Activated CD4-positive, alpha-beta T cell treated with anti-CD3 and anti-CD28 coated beads for 4 hours (primary cell): ENCODE measurements at regions not wholly inside any gene's neighbourhood (a gene's known extent, or its start where the extent isn't known, plus 50 kb on each side); places are given as distances from the start of the nearest gene placed in this dataset.
"Not testable (repeated sequence)": the region's sequence is repeated elsewhere in the genome, so short reads cannot be mapped to it uniquely, and the experiment has no call there.

ENCODE experiments used
- DNase-seq, 2 donors: peaks; one replicate each; pipeline ENCODE4 v3.0.0-alpha.2; 2020

DNA sequence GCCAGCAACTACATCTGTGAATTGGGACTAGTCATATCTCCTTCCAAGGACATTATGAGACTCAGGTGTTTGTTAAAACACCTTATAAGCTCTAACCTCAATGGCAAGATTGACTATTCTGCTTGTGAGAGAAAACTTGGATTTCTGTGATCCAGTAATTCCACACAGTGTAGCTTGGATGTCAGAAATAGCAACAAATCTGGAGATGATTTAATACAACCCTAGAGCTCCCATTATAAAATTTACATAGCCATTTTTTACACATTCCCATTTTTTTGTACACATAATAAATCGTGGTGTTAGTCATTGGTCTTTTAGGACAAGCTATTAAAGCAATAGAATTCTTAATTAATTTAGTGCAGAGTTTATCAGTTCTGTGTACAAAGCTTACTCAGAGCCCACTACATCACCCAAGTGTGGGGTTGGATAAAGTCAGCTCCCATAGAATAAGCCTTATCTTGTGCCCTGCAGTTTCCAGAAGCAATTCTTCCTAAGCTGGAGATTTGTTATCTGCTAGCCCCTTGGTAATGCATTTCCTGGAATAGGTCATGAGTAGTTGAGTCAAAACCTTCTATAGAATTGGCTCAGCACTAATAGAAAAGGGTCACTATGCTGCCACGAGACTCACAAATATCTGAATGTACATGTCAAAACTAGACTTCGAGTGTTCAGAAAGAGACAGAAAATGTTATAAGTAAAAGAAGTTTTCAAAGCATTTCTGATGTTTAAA lies 434.0 kb upstream of the RUNX1 start:
- DNase-seq: no peak

GRCh38 chr21:35482096-35482495 lies 433.0 kb upstream of the RUNX1 start:
- DNase-seq: no peak

DNA sequence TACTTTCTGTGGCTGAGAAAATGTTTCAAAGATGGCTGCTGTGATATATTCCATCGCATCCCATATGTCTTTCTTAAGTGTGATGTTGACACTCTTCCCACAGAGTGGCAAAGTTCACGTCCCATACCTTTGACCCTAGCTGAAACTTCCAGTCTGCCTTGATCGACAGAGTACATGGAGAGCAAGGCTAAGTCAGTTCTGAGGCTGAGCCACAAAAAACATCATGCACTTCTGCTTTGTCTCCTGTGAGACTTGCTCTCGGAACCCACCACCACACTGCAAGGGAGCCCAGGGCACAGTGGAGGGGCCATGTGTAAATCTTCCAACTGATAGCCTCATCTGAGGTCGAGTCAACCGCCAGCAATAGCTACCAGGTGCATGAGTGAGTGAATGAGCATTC lies 431.9 kb upstream of the RUNX1 start:
- DNase-seq: no peak

- no peak for DNase-seq
Observed at GRCh38 chr21:35479529-35479928, 430.4 kb upstream of the RUNX1 start.

DNA sequence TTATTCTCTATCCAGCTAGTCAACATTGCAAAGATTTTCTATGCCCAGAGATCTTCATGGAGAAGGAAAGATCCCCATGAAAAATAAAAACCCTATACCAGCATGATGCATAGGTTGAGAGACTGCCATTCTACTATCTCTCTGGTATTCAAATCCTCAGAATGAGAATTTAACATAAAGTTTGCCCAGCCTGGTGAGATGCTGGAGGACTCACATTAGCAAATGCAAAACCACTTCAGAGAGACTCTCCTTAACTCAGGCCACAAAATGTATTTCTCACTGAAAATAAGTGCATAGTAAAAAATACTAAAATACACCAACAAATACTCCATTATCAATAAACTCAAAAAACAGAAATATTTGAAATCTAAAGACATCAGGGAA lies 430.0 kb upstream of the RUNX1 start:
- no peak for DNase-seq

GRCh38 chr21:35478161-35479064 lies 429.3 kb upstream of the RUNX1 start:
- DNase-seq: no peak

DNA sequence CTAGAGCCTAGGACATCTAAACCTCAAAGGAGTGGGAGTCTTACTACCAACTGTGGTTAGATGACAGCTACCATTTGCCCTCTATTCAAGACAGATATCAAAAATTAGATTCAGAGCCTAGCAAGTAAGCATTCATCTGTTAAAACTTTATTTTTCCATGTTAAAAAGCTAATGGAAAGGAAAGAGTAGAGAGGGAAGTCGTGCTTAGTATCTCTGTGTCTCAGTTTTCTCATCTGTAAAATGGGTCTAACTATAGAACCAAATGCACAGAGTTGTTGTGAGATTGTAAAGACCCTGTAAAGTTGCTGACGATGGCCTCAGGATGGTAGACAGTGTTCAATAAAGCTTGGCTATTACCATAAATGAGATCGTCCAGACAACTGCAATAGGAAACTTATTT lies 428.5 kb upstream of the RUNX1 start:
- DNase-seq: no peak

DNA sequence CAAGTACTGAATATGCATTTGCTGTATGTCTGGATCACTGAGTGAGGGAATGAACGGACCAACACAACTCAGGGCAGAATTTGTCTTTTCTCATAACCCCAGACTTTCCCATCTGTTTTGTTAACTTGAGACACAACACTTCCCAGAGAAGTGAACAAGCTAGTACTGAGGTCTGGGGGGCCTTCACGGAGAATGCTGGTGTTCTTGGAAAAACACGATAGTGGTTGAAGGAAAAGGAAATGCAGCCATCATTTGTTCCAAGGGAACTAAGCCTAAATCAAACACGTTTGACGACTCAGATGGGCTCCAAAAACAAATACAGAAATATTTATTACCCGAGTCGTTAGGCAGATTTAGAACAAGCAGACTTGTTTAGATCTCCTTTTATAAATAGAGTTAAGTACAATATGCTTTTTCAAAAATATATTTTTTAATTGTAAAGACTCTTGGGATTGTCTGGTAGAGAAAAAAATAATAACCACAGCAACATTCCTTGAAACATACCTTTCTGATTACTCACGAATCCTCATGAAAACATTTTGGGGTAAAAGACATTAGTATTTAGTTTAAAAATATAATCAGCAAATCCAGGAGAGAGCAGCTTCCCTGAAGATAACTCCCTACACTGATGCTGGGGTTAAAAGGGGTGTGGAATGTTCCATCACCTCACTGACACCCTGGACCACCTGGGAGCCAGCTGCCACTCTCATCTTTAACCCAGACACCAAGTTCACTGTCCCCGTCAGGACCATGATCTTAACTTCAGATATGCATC lies 427.7 kb upstream of the RUNX1 start:
- DNase-seq: no peak

DNA sequence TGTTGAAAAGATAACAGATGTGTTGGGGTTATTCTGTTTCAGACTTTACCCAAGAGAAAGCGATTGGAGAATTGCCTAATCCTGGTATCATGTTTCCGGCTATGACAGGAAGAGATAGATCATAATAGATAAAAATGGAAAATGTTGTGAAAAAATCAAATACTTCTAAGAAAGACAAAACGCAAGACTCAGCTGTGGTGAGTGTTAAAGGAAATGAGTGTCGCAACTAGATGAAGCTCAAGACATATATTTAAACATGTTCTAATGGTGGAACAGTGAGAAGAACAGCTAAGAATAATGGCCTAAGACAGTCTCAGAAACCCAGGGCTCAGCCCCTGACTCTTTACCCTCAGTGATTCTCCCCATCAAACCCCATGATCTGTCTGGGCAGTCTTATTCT lies 426.7 kb upstream of the RUNX1 start:
- DNase-seq: no peak

DNA sequence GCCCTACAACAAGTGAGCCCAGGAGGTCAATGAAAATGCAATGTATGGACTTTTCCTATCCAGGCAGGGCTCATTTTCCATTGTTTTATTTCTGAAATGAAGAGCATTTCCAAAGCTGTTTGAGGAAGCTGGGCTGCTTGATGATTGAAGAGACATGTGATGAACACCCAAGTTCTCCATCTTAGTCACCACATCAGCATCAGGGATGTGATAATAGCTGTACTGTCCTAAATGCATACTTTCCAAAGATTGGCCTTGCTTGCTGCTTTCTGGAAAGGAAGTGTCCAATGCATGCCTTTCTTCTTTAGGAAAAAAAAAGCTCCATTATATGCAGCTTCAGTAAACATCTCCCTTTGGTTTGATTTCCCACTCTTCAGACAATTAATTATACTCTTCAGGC lies 425.9 kb upstream of the RUNX1 start:
- no peak for DNase-seq

DNA sequence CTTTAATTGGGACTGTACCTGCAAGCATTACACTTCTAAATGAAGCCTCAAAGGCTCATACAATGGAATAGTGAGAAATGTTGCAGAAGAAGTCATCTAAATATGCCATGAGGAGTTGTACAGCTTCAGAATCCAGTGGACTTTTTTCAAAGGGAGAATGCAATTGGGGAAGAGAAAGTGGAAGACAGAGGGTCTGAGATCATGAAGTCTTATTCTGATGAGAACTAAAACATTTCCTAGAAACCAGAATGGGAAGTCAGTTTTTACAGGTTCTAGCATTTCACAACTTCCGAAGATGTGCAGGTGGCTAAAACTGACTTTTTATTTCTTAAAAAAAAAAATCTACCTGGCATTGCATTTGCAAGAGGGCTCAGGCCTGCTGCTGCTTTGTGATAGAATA lies 424.4 kb upstream of the RUNX1 start:
- no peak for DNase-seq

- no peak for DNase-seq
Observed at GRCh38 chr21:35470522-35470921, 421.4 kb upstream of the RUNX1 start.

GRCh38 chr21:35469498-35469897 lies 420.4 kb upstream of the RUNX1 start:
- no peak for DNase-seq

GRCh38 chr21:35468991-35469390 lies 419.9 kb upstream of the RUNX1 start:
- no peak for DNase-seq

DNA sequence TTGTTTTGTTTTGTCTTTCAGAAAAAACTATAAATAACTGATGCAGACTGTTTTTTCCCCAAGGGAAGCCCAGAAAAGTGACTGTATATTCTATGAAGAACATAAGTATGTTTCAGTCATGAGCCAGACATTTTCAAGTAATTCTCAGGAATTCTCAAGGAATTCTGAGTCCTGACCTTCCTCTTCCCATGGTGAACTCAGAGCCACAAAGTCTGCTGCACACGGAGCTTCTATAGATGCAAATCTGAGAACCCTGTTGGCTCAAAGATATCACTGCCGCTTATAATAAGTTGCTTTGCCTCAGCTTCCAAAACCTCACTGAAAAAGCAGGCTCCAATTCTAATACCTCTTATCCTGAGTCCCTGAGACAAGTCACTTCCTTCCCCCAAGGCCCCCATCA lies 418.5 kb upstream of the RUNX1 start:
- no peak for DNase-seq

GRCh38 chr21:35466681-35467080 lies 417.6 kb upstream of the RUNX1 start:
- not testable (repeated sequence) for DNase-seq

DNA sequence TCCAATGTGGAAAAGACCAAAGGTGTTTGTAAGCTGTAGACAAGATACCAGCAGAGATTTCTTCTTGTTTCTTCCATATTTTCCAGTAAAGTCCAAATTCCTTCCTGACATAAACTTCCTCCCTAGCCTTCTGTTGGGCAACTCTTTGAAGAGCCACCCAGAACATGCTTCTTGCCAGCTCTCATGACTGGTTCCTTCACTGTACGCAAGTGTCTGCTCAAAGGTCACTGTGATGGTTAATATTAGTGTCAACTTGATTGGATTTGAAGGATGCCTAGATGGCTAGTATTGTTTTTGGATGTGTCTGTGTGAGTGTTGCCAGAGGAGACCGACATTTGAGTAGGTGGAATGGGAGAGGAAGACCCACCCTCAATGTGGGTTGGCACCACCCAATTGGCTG lies 416.6 kb upstream of the RUNX1 start:
- DNase-seq: no peak

DNA sequence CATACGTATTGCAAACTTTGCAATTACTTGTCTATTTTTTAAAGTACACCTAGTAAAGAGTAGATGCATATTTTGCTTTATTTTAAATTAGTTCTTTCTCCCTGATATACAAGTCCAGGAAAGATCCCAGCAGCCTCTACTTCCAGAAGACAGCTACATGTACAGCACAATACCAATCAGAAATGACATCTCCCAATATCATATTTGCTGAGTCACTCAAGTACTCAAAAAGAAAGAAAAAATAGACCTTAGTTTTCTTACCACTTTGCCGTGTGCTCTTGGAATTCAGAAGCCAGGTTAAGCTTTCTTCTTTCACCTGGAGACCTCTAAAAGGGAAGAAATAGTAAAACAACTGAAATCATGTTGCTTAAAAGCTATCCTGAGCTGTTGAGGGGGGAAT lies 412.6 kb upstream of the RUNX1 start:
- no peak for DNase-seq

- DNase-seq: no peak
Observed at GRCh38 chr21:35460441-35460840, 411.3 kb upstream of the RUNX1 start.

GRCh38 chr21:35458405-35458804 lies 409.3 kb upstream of the RUNX1 start:
- DNase-seq: no peak

- DNase-seq: no peak
Observed at GRCh38 chr21:35457097-35457804, 408.1 kb upstream of the RUNX1 start.

GRCh38 chr21:35451276-35451675 lies 402.2 kb upstream of the RUNX1 start:
- no peak for DNase-seq

DNA sequence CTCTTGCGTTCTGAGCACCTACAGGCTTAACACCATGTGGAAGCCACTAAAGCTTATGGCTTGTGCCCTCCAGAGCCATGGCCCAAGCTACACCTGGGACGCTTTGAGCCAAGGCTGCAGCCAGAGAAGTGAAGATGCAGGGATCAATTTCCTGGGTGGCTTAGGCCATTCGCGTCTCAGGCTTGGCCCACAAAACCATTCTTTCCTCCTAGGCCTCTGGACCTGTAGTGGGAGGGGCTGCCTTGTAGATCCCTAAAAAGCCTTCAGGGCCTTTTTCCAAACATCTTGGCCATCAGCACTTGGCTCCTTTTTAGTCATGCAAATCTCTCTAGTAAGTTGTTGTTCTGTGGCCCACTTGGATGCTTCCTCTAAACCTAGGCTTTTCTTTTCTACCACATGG lies 401.7 kb upstream of the RUNX1 start:
- DNase-seq: no peak
